H1 (cell line): ENCODE measurements at regions not wholly inside any gene's neighbourhood (a gene's known extent, or its start where the extent isn't known, plus 50 kb on each side); places are given as distances from the start of the nearest gene placed in this dataset.

Experiments used
- CTCF ChIA-PET: fragments of 300-600 bp; sonication (Branson Sonifier 250); formaldehyde crosslinking; loops from one replicate; lab custom pipeline; 2021; ENCODE audit not compliant: partially characterized antibody; lab: Charles Lee
- POLR2A ChIA-PET: fragments of 300-600 bp; sonication (Branson Sonifier 250); formaldehyde crosslinking; loops from one replicate; lab custom pipeline; 2021; ENCODE audit warnings: inconsistent platforms; ENCODE audit not compliant: partially characterized antibody; lab: Charles Lee
- DNase-seq, 2 experiments: peaks; one replicate each; pipeline versions ENCODE4 v3.0.0 to v3.0.0-alpha.2; 2010 to 2022; ENCODE audit warnings: low spot score in 2 of 2, low read depth in 1 of 2, mixed read lengths in 1 of 2
- FAIRE-seq: peaks from 2 replicates; lab custom pipeline; 2011; peaks lifted over from hg19 to GRCh38; lab: Jason Lieb, UNC
- H2AFZ ChIP-seq: 2 replicates; pipeline ENCODE4 v1.8.1; 2012; ENCODE audit warnings: low read length, inconsistent platforms
- H2AK5ac ChIP-seq: 2 replicates; pipeline ENCODE4 v1.6.1; 2013; ENCODE audit warnings: low read depth, low read length
- H2BK120ac ChIP-seq: replicated peaks from 2 replicates; pipeline ENCODE3; 2013; ENCODE audit warnings: low read depth, low read length, inconsistent platforms
- H2BK12ac ChIP-seq: 2 replicates; pipeline ENCODE4 v1.6.1; 2013; ENCODE audit warnings: low read depth, low read length
- H2BK15ac ChIP-seq: 2 replicates; pipeline ENCODE4 v1.6.1; 2013; ENCODE audit warnings: low read length
- H2BK20ac ChIP-seq: 2 replicates; pipeline ENCODE4 v1.6.1; 2013; ENCODE audit warnings: low read length
- H2BK5ac ChIP-seq: 2 replicates; pipeline ENCODE4 v1.6.1; 2013; ENCODE audit warnings: low read depth, low read length
- H3K14ac ChIP-seq: 2 replicates; pipeline ENCODE4 v1.6.1; 2013; ENCODE audit warnings: inconsistent platforms; ENCODE audit not compliant: insufficient read length
- H3K18ac ChIP-seq: 2 replicates; pipeline ENCODE4 v1.6.1; 2013; ENCODE audit warnings: low read length; ENCODE audit errors: extremely low read depth
- H3K23ac ChIP-seq: 2 replicates; pipeline ENCODE4 v1.6.1; 2013; ENCODE audit warnings: inconsistent platforms; ENCODE audit not compliant: insufficient read length
- H3K23me2 ChIP-seq: 2 replicates; pipeline ENCODE4 v1.6.1; 2013; ENCODE audit warnings: low read depth, low read length
- H3K27ac ChIP-seq: 2 replicates; pipeline ENCODE4 v1.6.1; 2011; ENCODE audit warnings: low read depth, low read length, inconsistent platforms
- H3K27me3 ChIP-seq, 4 experiments: replicated peaks in 1 of 4; 1 replicate in 1 of 4; 2 replicates in 3 of 4; pipeline versions ENCODE4 v1.6.1 to v1.8.1; 2011 to 2013; ENCODE audit warnings: low read length in 3 of 4, mild to moderate bottlenecking in 3 of 4, inconsistent platforms in 2 of 4, mixed read lengths in 2 of 4, moderate library complexity in 1 of 4; ENCODE audit not compliant: control insufficient read depth in 3 of 4, insufficient read depth in 3 of 4; ENCODE audit errors: extremely low read depth in 1 of 4
- H3K36me3 ChIP-seq, 4 experiments: 2 replicates each; pipeline versions ENCODE4 v1.6.1 to v1.8.1; 2011 to 2013; ENCODE audit warnings: mild to moderate bottlenecking in 4 of 4, low read length in 3 of 4, moderate library complexity in 2 of 4, control low read depth in 1 of 4, inconsistent platforms in 1 of 4; ENCODE audit not compliant: insufficient read depth in 4 of 4, control insufficient read depth in 2 of 4
- H3K4ac ChIP-seq: replicated peaks from 2 replicates; pipeline ENCODE3; 2013; ENCODE audit warnings: low read length, low read depth, mixed read lengths, inconsistent platforms; ENCODE audit not compliant: insufficient read length
- H3K4me1 ChIP-seq, 4 experiments: replicated peaks in 1 of 4; 1 replicate in 1 of 4; 2 replicates in 3 of 4; pipeline versions ENCODE4 v1.6.1 to v1.8.1; 2011 to 2013; ENCODE audit warnings: low read length in 3 of 4, inconsistent platforms in 2 of 4, mixed read lengths in 1 of 4; ENCODE audit not compliant: insufficient read depth in 4 of 4, control insufficient read depth in 3 of 4
- H3K4me2 ChIP-seq, 2 experiments: 2 replicates each; pipeline versions ENCODE4 v1.6.1 to v1.8.1; 2011 to 2013; ENCODE audit warnings: low read depth in 2 of 2, low read length in 2 of 2, control low read depth in 1 of 2, inconsistent platforms in 1 of 2, mild to moderate bottlenecking in 1 of 2; ENCODE audit not compliant: insufficient read depth in 1 of 2
- H3K4me3 ChIP-seq, 4 experiments: fragments of 200-600, 300-600 bp in 1 of 4; sonication (generic), shearing (Covaris generic), sonication (Bioruptor Twin) in 1 of 4; 2 replicates each; pipeline versions ENCODE4 v1.5.1 to v1.8.1; 2011 to 2016; ENCODE audit warnings: low read length in 4 of 4, low read depth in 3 of 4, control low read depth in 2 of 4, inconsistent platforms in 2 of 4, mild to moderate bottlenecking in 2 of 4, mixed read lengths in 1 of 4, moderate library complexity in 1 of 4; ENCODE audit not compliant: insufficient read depth in 2 of 4; ENCODE audit errors: extremely low read depth in 1 of 4
- H3K56ac ChIP-seq: replicated peaks from 2 replicates; pipeline ENCODE3; 2013; ENCODE audit warnings: low read depth, mild to moderate bottlenecking, mixed read lengths, low read length, inconsistent platforms; ENCODE audit not compliant: insufficient read length
- H3K79me1 ChIP-seq: 2 replicates; pipeline ENCODE4 v1.6.1; 2013; ENCODE audit warnings: low read depth, low read length, control low read depth
- H3K79me2 ChIP-seq, 2 experiments: 2 replicates each; pipeline versions ENCODE4 v1.6.1 to v1.8.1; 2012 to 2013; ENCODE audit warnings: low read length in 2 of 2, mild to moderate bottlenecking in 2 of 2, inconsistent platforms in 1 of 2; ENCODE audit not compliant: insufficient read depth in 2 of 2, control insufficient read depth in 1 of 2
- H3K9ac ChIP-seq, 4 experiments: replicated peaks in 1 of 4; 1 replicate in 1 of 4; 2 replicates in 3 of 4; pipeline versions ENCODE4 v1.6.1 to v1.8.1; 2011 to 2013; ENCODE audit warnings: low read depth in 3 of 4, low read length in 3 of 4, control low read depth in 2 of 4, mild to moderate bottlenecking in 2 of 4, moderate library complexity in 2 of 4, inconsistent platforms in 1 of 4; ENCODE audit errors: extremely low read depth in 1 of 4
- H3K9me3 ChIP-seq, 2 experiments: 2 replicates each; pipeline versions ENCODE4 v1.6.1 to v1.8.1; 2012 to 2013; ENCODE audit warnings: mild to moderate bottlenecking in 2 of 2, moderate library complexity in 2 of 2, control low read depth in 1 of 2, inconsistent platforms in 1 of 2, low read depth in 1 of 2, low read length in 1 of 2, mixed read lengths in 1 of 2; ENCODE audit not compliant: insufficient read depth in 2 of 2
- H4K20me1 ChIP-seq, 2 experiments: replicated peaks in 1 of 2; 2 replicates each; pipeline versions ENCODE3 to v1.8.1; 2011 to 2013; ENCODE audit warnings: inconsistent platforms in 2 of 2, low read length in 2 of 2, mild to moderate bottlenecking in 1 of 2; ENCODE audit not compliant: insufficient read depth in 2 of 2, control insufficient read depth in 1 of 2
- H4K5ac ChIP-seq: 2 replicates; pipeline ENCODE4 v1.6.1; 2013; ENCODE audit warnings: low read length, low read depth, mixed read lengths, inconsistent platforms; ENCODE audit not compliant: insufficient read length
- H4K8ac ChIP-seq: 2 replicates; pipeline ENCODE4 v1.8.0; 2013; ENCODE audit warnings: mild to moderate bottlenecking, moderate library complexity, low read length, inconsistent platforms; ENCODE audit not compliant: insufficient read depth; ENCODE audit errors: extremely low read depth
- H4K91ac ChIP-seq: replicated peaks from 2 replicates; pipeline ENCODE3; 2013; ENCODE audit warnings: low read length, mixed read lengths, inconsistent platforms; ENCODE audit not compliant: insufficient read length
- BCL11A ChIP-seq, 2 experiments: IDR thresholded peaks; one replicate each; pipeline ENCODE4 v1.6.1; 2011; ENCODE audit warnings: low read depth in 2 of 2, low read length in 2 of 2, mild to moderate bottlenecking in 2 of 2
- BRCA1 ChIP-seq: IDR thresholded peaks from 2 replicates; pipeline ENCODE4 v1.6.1; 2012; ENCODE audit warnings: low read depth, low read length, improper control_type of control experiment
- CBX5 ChIP-seq: fragments of 300-800, 300-1000 bp; sonication (generic); IDR thresholded peaks from 2 replicates; pipeline ENCODE4 v1.7.1; 2016; ENCODE audit warnings: antibody characterized with exemption, low read length, low read depth
- EGR1 ChIP-seq: IDR thresholded peaks from 2 replicates; pipeline ENCODE4 v1.6.1; 2011; ENCODE audit warnings: low read depth, low read length, borderline replicate concordance
- EP300 ChIP-seq, 2 experiments: IDR thresholded peaks; 1 replicate in 1 of 2; 2 replicates in 1 of 2; pipeline ENCODE4 v1.6.1; 2011 to 2012; ENCODE audit warnings: low read depth in 2 of 2, low read length in 2 of 2, mild to moderate bottlenecking in 2 of 2, borderline replicate concordance in 1 of 2, inconsistent platforms in 1 of 2, moderate library complexity in 1 of 2
- JUN ChIP-seq: IDR thresholded peaks from 2 replicates; pipeline ENCODE4 v1.6.1; 2011; ENCODE audit warnings: low read depth, mild to moderate bottlenecking, improper control_type of control experiment, low read length
- NRF1 ChIP-seq: IDR thresholded peaks from 2 replicates; pipeline ENCODE4 v1.6.1; 2011; ENCODE audit warnings: mild to moderate bottlenecking, low read depth, low read length, improper control_type of control experiment
- PHF8 ChIP-seq: fragments of 200-600 bp; sonication (generic); conservative IDR thresholded peaks from 2 replicates; pipeline ENCODE4 v1.7.1; 2012; ENCODE audit warnings: low read depth, mild to moderate bottlenecking, inconsistent platforms, low read length, moderate library complexity
- SUZ12 ChIP-seq: fragments of 200-600 bp; sonication (generic); IDR thresholded peaks from 2 replicates; pipeline ENCODE4 v1.6.1; 2012; ENCODE audit warnings: mild to moderate bottlenecking, inconsistent platforms, low read length, moderate library complexity, mixed read lengths
- USF2 ChIP-seq: IDR thresholded peaks from 2 replicates; pipeline ENCODE4 v1.6.1; 2011; ENCODE audit warnings: low read length, improper control_type of control experiment
- ZNF274 ChIP-seq: IDR thresholded peaks from 2 replicates; pipeline ENCODE4 v1.7.0; 2012; ENCODE audit warnings: low read length, borderline replicate concordance; ENCODE audit errors: extremely low read depth
- WGBS, 2 experiments: shearing (Covaris generic) in 1 of 2; methylation state at CpG; one replicate each; pipeline versions ENCODE4 v1.1.6 to v1.1.7; 2013 to 2015; ENCODE audit warnings: low lambda C conversion rate in 2 of 2, mixed read lengths in 2 of 2, inconsistent platforms in 1 of 2, low coverage in 1 of 2, missing lambda C conversion rate in 1 of 2; ENCODE audit not compliant: insufficient replicate concordance in 2 of 2, insufficient coverage in 1 of 2, insufficient read length in 1 of 2; ENCODE audit errors: extremely low coverage in 1 of 2, missing lambda C conversion rate in 1 of 2; 5-methylcytosine and 5-hydroxymethylcytosine counted together

- H3K18ac ChIP-seq: no peak overlapping the region
- WGBS, 2 experiments: 90% methylated on average over 1 of the region's 1 CpG; no CpG with 5 or more reads in 1 of the 2 experiments
- H3K9me3 ChIP-seq: 0 out of 4 replicates have a peak, but pooled peaks cover 0 to 4% of the 10 kb centered on the region in 2 experiments
- H4K91ac ChIP-seq: no peak overlapping the region
- no peak overlapping the region for H3K4me3 ChIP-seq
- no peaks in the 10 kb centered on the region for H3K79me2 ChIP-seq
- H4K8ac ChIP-seq: no peak overlapping the region
- H2AFZ ChIP-seq: no peak overlapping the region
- POLR2A ChIA-PET: no interaction called here
- H3K27ac ChIP-seq: no peak overlapping the region
- no peak overlapping the region for H2AK5ac ChIP-seq
- H2BK120ac ChIP-seq: no peak overlapping the region
- no peak overlapping the region for H3K4ac ChIP-seq
- H3K23ac ChIP-seq: no peak overlapping the region
- no peak overlapping the region for H4K5ac ChIP-seq
- H3K36me3 ChIP-seq: no peaks in the 10 kb centered on the region
- TF ChIP-seq BRCA1: no peak
- TF ChIP-seq EGR1: no peak
- TF ChIP-seq CBX5: no peak
- TF ChIP-seq SUZ12: no peak
- no peak for TF ChIP-seq BCL11A (IDR thresholded peaks at IDR 0.05; ENCODE audit: low read depth in 2 of 2, low read length in 2 of 2)
- TF ChIP-seq JUN: no peak
- no peak for TF ChIP-seq ZNF274
- TF ChIP-seq USF2: no peak
- TF ChIP-seq PHF8: no peak
- TF ChIP-seq EP300 (IDR thresholded peaks at IDR 0.05; ENCODE audit: borderline replicate concordance in 1 of 2, low read depth in 2 of 2, low read length in 2 of 2): no peak
- no peak for TF ChIP-seq NRF1
- DNase-seq (no peak), FAIRE-seq (no peak)
- no peak overlapping the region for H2BK20ac ChIP-seq
- H3K4me2 ChIP-seq: no peak overlapping the region
- no peaks in the 10 kb centered on the region for H3K27me3 ChIP-seq
- no peak overlapping the region for H2BK12ac ChIP-seq
- H2BK15ac ChIP-seq: no peak overlapping the region
- no peak overlapping the region for H2BK5ac ChIP-seq
- CTCF ChIA-PET: interaction anchor here (1.5 kb wide), 1 partner anchor 225 kb away, joined by 6 read pairs; no protein-coding TSS in a partner anchor
- H3K56ac ChIP-seq: no peak overlapping the region
- no peak overlapping the region for H3K14ac ChIP-seq
- H3K23me2 ChIP-seq: no peaks in the 10 kb centered on the region
- no peaks in the 10 kb centered on the region for H3K79me1 ChIP-seq
- H3K9ac ChIP-seq: no peak overlapping the region
- H3K4me1 ChIP-seq: no peaks in the 10 kb centered on the region; a peak in 1 of 7 replicates
- no peaks in the 10 kb centered on the region for H4K20me1 ChIP-seq
Observed at GRCh38 chr21:35615325-35615724, 445.0 kb downstream of the SETD4 start.
